Kidney (tissue), 13 donors: ENCODE measurements at regions not wholly inside any gene's neighbourhood (a gene's known extent, or its start where the extent isn't known, plus 50 kb on each side); places are given as distances from the start of the nearest gene placed in this dataset.

Experiments
- DNase-seq, 5 donors: peaks; one replicate each; pipeline ENCODE4 v3.0.0-alpha.2; 2013 to 2020
- FAIRE-seq: peaks from 2 replicates; lab custom pipeline; 2012; peaks lifted over from hg19 to GRCh38; lab: Jason Lieb, UNC
- H3K27ac ChIP-seq, 2 donors: one replicate each; pipeline ENCODE4 v1.7.0; 2013; ENCODE audit warnings: low read depth in 2 of 2, low read length in 2 of 2, inconsistent platforms in 1 of 2
- H3K27me3 ChIP-seq: one replicate; pipeline ENCODE4 v1.7.1; 2013; ENCODE audit warnings: low read length, inconsistent platforms; ENCODE audit not compliant: control insufficient read depth, insufficient read depth
- H3K36me3 ChIP-seq, 3 donors: one replicate each; pipeline versions ENCODE4 v1.7.0 to v1.7.1; 2013; ENCODE audit warnings: low read length in 3 of 3, control low read depth in 1 of 3, inconsistent platforms in 1 of 3; ENCODE audit not compliant: insufficient read depth in 3 of 3, control insufficient read depth in 2 of 3
- H3K4me1 ChIP-seq, 3 donors: one replicate each; pipeline versions ENCODE4 v1.7.0 to v1.7.1; 2013; ENCODE audit warnings: low read length in 3 of 3, inconsistent platforms in 1 of 3, low read depth in 1 of 3; ENCODE audit not compliant: control insufficient read depth in 2 of 3, insufficient read depth in 2 of 3
- H3K4me3 ChIP-seq, 3 donors: one replicate each; pipeline versions ENCODE4 v1.7.0 to v1.8.1; 2013; ENCODE audit warnings: low read length in 3 of 3, control low read depth in 1 of 3, inconsistent platforms in 1 of 3
- H3K9ac ChIP-seq, 3 donors: one replicate each; pipeline versions ENCODE4 v1.7.0 to v1.7.1; 2013; ENCODE audit warnings: low read length in 3 of 3, control low read depth in 1 of 3, inconsistent platforms in 1 of 3
- H3K9me3 ChIP-seq, 3 donors: one replicate each; pipeline versions ENCODE4 v1.7.0 to v1.7.1; 2013; ENCODE audit warnings: low read length in 3 of 3, control low read depth in 1 of 3, inconsistent platforms in 1 of 3; ENCODE audit not compliant: control insufficient read depth in 2 of 3, insufficient read depth in 1 of 3
- CTCF ChIP-seq: IDR thresholded peaks from 3 replicates; pipeline ENCODE4 v1.5.1; 2012; ENCODE audit warnings: mild to moderate bottlenecking, moderate library complexity, borderline replicate concordance; ENCODE audit not compliant: insufficient read depth; ENCODE audit errors: extremely low read depth
- intact Hi-C: fragments of 100-400 bp; cut with DNase I; formaldehyde crosslinking; loops from one replicate; pipeline ENCODE4 v1.11.1; 2022
- donor health status: control.
- donor health status: control.
- donor health status: control.
- donor health status: control.
- donor health status: control.
- donor health status: DM: yes; HTN: yes; CAD: no.
- donor health status: Normal renal cell carcinoma (clear cell type).

GRCh38 chr6:144580039-144580438, 294.9 kb downstream of the UTRN start:
- intact Hi-C loops = no loop called here
- H3K27ac ChIP-seq = no peak overlapping the region
- TF ChIP-seq CTCF = no peak
- DNase-seq (no peak), FAIRE-seq (no peak)
- H3K36me3 ChIP-seq = peaks cover 0 to 5% (median 2%) of the 10 kb centered on the region in 3 donors
- no peaks in the 10 kb centered on the region for H3K9me3 ChIP-seq
- no peaks in the 10 kb centered on the region for H3K27me3 ChIP-seq
- H3K9ac ChIP-seq = no peak overlapping the region
- H3K4me1 ChIP-seq = no peaks in the 10 kb centered on the region
- H3K4me3 ChIP-seq = no peak overlapping the region

DNA sequence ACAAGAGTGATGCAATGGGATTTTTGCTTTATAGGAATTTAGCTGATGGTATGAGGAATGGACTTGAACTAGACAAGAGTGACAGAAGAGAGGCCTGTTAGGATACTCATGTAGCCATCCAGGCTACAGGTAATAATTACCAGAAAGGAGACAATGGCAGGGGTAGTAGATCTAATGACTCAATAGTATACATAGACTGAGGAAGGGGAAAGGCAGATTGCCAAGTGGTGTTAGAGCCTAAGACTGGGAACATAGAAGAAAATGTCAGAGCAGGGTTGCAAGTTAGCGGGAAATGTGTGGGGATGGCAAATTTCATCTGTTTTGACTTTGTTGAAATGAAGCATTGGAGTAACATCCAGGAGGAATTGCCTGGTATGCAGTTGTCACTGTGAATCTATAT, 295.6 kb downstream of the UTRN start:
- DNase-seq = no peak
- TF ChIP-seq CTCF = no peak
- no peak for FAIRE-seq
- H3K36me3 ChIP-seq = peaks cover 0 to 5% (median 2%) of the 10 kb centered on the region in 3 donors
- intact Hi-C loops = no loop called here
- no peak overlapping the region for H3K27ac ChIP-seq
- no peak overlapping the region for H3K9ac ChIP-seq
- no peaks in the 10 kb centered on the region for H3K9me3 ChIP-seq
- H3K4me1 ChIP-seq = no peaks in the 10 kb centered on the region
- H3K4me3 ChIP-seq = no peak overlapping the region
- no peaks in the 10 kb centered on the region for H3K27me3 ChIP-seq

GRCh38 chr6:144581812-144582537, 296.8 kb downstream of the UTRN start:
- Histone ChIP-seq H3K4me1 (no peaks in the 10 kb centered on the region), H3K4me3 (no peak overlapping the region), H3K27ac (no peak overlapping the region), H3K36me3 (peaks cover 0 to 5% (median 0%) of the 10 kb centered on the region in 3 donors), H3K9ac (no peak overlapping the region), H3K27me3 (no peaks in the 10 kb centered on the region), H3K9me3 (no peaks in the 10 kb centered on the region)
- DNase-seq = peak in 2 of 5 donors; percentile 28 to 55
- TF ChIP-seq CTCF = peak; percentile 60
- intact Hi-C loops = no loop called here
- peak; percentile 45 for FAIRE-seq
